Ascending aorta (tissue), 2 donors: ENCODE measurements at regions not wholly inside any gene's neighbourhood (a gene's known extent, or its start where the extent isn't known, plus 50 kb on each side); places are given as distances from the start of the nearest gene placed in this dataset.

Experiments used
- DNase-seq, 2 donors: peaks; one replicate each; pipeline ENCODE4 v3.0.0-alpha.2; 2019; ENCODE audit warnings: low spot score in 2 of 2
- H3K27ac ChIP-seq, 2 donors: fragments of 200-600 bp; sonication (generic); one replicate each; pipeline ENCODE4 v1.5.1; 2016 to 2017; ENCODE audit warnings: mild to moderate bottlenecking in 1 of 2
- H3K27me3 ChIP-seq: fragments of 200-600 bp; sonication (generic); one replicate; pipeline ENCODE4 v1.5.1; 2017
- H3K36me3 ChIP-seq, 2 donors: fragments of 200-600 bp; sonication (generic); one replicate each; pipeline ENCODE4 v1.5.1; 2016
- H3K4me1 ChIP-seq, 2 donors: fragments of 200-600 bp; sonication (generic); one replicate each; pipeline ENCODE4 v1.5.1; 2016 to 2017; ENCODE audit warnings: mild to moderate bottlenecking in 1 of 2
- H3K4me3 ChIP-seq, 2 donors: fragments of 200-600 bp; sonication (generic); one replicate each; pipeline ENCODE4 v1.5.1; 2016 to 2017; ENCODE audit warnings: mild to moderate bottlenecking in 1 of 2
- H3K9me3 ChIP-seq, 2 donors: fragments of 200-600 bp; sonication (generic); one replicate each; pipeline ENCODE4 v1.5.1; 2016
- intact Hi-C: fragments of 100-400 bp; cut with DNase I; formaldehyde crosslinking; loops from one replicate; pipeline ENCODE4 v1.15.1; 2023
- TF ChIP-seq, protein P1 (sequence below), 3 experiments: fragments of 200-600 bp in 2 of 3; fragments of 450-650 bp in 1 of 3; sonication (generic) in 2 of 3; IDR thresholded peaks; one replicate each; pipeline ENCODE4 v1.5.1; 2016 to 2019; ENCODE audit warnings: antibody characterized with exemption in 3 of 3, mild to moderate bottlenecking in 1 of 3, moderate library complexity in 1 of 3

DNA sequence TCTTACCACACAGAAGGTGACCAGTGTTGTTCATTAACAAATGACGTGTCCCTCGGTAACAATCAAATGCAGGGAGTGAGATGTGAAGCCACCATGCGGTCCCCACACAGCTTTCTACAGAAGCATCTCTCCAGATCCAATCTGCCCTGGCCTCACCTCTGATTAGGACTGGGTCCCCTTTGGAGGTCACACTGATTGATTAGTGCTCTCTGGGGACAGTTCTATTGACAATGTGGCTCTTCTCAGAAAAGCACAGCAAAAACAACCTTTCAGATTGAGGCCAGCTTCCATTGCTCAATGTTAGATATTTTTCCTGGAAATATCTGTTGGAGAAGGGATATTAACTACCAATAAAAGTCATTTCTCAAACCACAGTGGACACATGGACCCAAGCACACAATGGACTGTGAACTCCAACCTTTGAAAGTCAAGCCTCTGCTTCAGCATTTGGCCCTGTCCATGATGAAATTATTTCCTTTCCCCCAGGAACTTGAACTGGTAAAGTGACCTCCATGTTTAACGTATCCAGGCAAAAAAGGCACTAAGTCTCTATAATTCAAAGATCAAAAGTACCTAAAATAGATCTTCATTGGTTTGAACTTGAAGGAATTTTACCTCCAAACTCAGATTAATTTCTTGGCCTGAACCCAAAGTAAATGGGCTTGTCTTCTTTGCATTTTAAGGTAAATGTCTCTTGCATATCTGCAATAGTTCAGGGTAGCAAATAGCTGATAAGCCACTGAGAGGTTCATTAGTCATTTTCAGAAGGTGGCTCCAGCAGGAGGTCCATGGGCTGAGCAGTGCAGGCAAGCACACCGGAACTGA is 118.5 kb downstream of the FOXA2 start:
- intact Hi-C loops, result no loop called here
- H3K4me3 ChIP-seq, result no peak overlapping the region

DNA sequence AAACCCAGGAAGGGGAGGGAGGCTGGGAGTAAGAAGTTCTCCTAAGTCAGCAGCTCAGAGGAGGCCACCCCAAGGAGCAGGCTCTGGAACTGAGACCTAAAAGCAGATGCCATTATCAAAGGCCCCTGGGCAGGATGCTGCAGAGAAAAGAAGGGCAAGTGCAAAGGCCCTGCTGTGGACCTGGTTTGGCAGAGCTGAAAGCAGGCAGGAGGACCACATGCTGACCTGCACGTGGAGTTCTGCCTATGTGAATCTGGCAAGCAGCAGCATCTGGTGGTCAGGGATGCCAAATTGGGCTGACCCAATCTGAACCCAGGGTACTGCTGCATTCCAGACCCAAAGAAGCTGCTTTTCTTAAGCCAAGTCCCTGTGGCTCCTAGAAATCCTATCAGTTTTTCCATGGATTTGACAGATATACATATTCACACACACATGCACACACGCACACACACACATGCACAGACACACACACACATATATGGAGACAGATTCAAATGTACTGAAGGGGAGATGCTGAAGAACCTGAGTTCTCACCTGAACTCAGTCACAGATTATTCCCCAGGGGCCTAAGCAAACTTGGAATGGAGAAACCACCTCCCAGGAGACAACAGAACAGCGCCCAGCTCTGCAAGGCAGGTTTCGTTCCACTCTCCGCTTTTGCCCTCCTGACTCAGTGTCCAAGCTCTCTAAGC is 119.9 kb downstream of the FOXA2 start:
- H3K27ac ChIP-seq, result no peak overlapping the region
- TF ChIP-seq, protein P1, sequence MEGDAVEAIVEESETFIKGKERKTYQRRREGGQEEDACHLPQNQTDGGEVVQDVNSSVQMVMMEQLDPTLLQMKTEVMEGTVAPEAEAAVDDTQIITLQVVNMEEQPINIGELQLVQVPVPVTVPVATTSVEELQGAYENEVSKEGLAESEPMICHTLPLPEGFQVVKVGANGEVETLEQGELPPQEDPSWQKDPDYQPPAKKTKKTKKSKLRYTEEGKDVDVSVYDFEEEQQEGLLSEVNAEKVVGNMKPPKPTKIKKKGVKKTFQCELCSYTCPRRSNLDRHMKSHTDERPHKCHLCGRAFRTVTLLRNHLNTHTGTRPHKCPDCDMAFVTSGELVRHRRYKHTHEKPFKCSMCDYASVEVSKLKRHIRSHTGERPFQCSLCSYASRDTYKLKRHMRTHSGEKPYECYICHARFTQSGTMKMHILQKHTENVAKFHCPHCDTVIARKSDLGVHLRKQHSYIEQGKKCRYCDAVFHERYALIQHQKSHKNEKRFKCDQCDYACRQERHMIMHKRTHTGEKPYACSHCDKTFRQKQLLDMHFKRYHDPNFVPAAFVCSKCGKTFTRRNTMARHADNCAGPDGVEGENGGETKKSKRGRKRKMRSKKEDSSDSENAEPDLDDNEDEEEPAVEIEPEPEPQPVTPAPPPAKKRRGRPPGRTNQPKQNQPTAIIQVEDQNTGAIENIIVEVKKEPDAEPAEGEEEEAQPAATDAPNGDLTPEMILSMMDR (IDR thresholded peaks at IDR 0.05), result no peak
- H3K36me3 ChIP-seq, result no peaks in the 10 kb centered on the region
- DNase-seq, result no peak
- H3K4me3 ChIP-seq, result no peak overlapping the region
- intact Hi-C loops, result no loop called here
- H3K27me3 ChIP-seq, result no peaks in the 10 kb centered on the region
- H3K4me1 ChIP-seq, result no peaks in the 10 kb centered on the region
- no peaks in the 10 kb centered on the region for H3K9me3 ChIP-seq

More for the DNA sequence above, 118.5 kb downstream of the FOXA2 start:
- TF ChIP-seq, protein P1 (IDR thresholded peaks at IDR 0.05), result no peak
- Histone ChIP-seq H3K36me3 (no peaks in the 10 kb centered on the region), H3K27me3 (no peaks in the 10 kb centered on the region), H3K9me3 (no peaks in the 10 kb centered on the region), H3K4me1 (no peaks in the 10 kb centered on the region), H3K27ac (no peak overlapping the region)
- no peak for DNase-seq

DNA sequence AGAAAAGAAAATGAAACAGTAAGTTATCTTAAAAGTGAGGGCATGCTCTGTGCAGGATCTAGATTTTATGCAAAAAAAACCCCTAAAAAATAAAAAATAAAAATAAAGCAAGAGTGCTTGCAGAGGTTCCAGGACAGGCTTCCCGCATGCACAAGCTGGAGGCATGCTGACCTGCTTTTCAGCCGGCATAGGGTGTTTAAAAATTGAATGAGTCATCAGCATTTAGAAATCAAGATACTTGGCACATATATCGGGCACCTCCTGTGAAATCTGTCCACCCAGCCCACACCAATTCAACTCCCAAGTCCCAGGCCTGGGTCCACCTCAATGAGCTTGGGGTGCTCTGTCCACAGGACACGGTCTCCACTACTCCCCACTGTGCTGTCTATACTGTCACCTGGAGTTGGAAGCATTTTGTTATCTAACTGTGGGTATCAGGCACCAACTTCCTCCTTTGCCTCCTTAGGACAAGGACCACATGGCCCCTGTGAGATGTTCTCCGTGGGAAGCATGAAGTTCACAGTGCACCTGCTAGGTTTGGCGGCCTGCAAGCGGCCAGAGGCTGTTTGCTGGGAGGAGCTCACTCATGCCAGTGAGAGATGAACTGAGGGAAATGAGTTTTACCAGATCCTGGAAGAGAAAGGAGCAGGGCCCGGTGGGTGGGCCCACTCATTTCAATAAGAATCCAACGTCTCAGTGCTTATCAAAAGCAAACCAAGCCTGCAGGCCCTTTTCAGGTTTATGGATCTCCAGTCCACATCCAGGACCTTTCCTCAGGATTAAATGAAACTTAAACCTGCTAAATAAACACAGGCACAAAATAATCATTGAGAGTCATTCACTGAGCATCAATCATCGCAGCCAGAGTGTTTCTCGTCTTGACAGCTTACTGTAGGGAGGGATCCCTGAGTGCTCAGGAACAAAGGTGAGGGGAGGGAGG is 121.1 kb downstream of the FOXA2 start:
- Histone ChIP-seq H3K36me3 (no peaks in the 10 kb centered on the region), H3K4me1 (no peaks in the 10 kb centered on the region), H3K27me3 (no peaks in the 10 kb centered on the region), H3K27ac (no peak overlapping the region), H3K4me3 (no peak overlapping the region), H3K9me3 (no peaks in the 10 kb centered on the region)
- DNase-seq, result no peak
- TF ChIP-seq, protein P1 (IDR thresholded peaks at IDR 0.05), result no peak
- intact Hi-C loops, result no loop called here

DNA sequence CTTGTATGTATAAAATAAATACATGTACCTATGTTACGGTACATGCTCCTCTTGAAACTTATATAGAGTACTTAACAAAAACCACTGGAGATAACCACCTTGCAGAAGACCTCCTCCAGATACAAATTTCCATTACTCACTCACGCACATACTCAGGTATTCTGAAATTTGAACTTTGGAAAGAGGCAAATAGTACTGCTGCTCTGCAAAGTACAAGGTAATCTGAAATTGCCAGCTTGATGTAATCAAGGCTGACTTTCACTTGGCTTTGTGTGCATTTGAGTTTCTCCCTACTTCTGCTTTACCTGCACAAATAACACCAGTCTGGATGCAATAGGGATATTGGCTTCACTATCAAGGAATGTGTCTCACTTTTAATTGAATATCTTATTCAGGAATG is 123.6 kb downstream of the FOXA2 start:
- no peak overlapping the region for H3K27ac ChIP-seq
- intact Hi-C loops, result no loop called here
- no peaks in the 10 kb centered on the region for H3K36me3 ChIP-seq
- no peak overlapping the region for H3K4me3 ChIP-seq
- TF ChIP-seq, protein P1 (IDR thresholded peaks at IDR 0.05), result no peak
- DNase-seq, result no peak
- H3K9me3 ChIP-seq, result no peaks in the 10 kb centered on the region
- no peaks in the 10 kb centered on the region for H3K27me3 ChIP-seq
- H3K4me1 ChIP-seq, result no peaks in the 10 kb centered on the region

GRCh38 chr20:22460231-22460630 is 124.1 kb downstream of the FOXA2 start:
- Histone ChIP-seq H3K36me3 (no peaks in the 10 kb centered on the region), H3K4me3 (no peak overlapping the region), H3K27ac (no peak overlapping the region), H3K4me1 (no peaks in the 10 kb centered on the region), H3K9me3 (no peaks in the 10 kb centered on the region), H3K27me3 (no peaks in the 10 kb centered on the region)
- DNase-seq, result no peak
- TF ChIP-seq, protein P1 (IDR thresholded peaks at IDR 0.05), result no peak
- intact Hi-C loops, result no loop called here
